ENCODE measurements at regions not wholly inside any gene's neighbourhood (a gene's known extent, or its start where the extent isn't known, plus 50 kb on each side); places are given as distances from the start of the nearest gene placed in this dataset.

DNA sequence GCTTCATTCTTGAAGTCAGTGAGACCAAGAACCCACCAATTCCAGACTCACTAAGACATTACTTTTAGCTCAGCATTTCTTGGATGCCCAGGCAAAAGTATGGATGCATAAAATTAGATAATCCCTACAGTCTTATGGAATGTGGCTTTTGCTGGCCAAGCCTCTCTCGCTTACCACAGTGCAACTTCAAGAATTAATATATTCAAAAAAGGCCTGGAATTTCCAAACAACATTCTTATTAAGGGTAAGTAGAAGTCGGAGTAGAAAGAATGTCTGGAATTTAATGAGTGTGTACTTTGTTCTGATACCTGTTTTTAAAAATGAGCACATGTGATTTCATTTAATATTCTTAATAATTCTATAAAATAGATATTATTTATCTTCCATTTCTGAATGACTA lies 302.4 kb upstream of the TMTC4 start:
- TF ChIP-seq, protein P1, sequence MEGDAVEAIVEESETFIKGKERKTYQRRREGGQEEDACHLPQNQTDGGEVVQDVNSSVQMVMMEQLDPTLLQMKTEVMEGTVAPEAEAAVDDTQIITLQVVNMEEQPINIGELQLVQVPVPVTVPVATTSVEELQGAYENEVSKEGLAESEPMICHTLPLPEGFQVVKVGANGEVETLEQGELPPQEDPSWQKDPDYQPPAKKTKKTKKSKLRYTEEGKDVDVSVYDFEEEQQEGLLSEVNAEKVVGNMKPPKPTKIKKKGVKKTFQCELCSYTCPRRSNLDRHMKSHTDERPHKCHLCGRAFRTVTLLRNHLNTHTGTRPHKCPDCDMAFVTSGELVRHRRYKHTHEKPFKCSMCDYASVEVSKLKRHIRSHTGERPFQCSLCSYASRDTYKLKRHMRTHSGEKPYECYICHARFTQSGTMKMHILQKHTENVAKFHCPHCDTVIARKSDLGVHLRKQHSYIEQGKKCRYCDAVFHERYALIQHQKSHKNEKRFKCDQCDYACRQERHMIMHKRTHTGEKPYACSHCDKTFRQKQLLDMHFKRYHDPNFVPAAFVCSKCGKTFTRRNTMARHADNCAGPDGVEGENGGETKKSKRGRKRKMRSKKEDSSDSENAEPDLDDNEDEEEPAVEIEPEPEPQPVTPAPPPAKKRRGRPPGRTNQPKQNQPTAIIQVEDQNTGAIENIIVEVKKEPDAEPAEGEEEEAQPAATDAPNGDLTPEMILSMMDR (IDR thresholded peaks at IDR 0.05; ENCODE audit: insufficient read depth, low read length) = no peak
- TF ChIP-seq REST (IDR thresholded peaks at IDR 0.05; ENCODE audit: insufficient replicate concordance, low read depth) = no peak
- no peak for TF ChIP-seq POLR2AphosphoS5 (IDR thresholded peaks at IDR 0.05; ENCODE audit: low read depth)
- TF ChIP-seq GABPA (IDR thresholded peaks at IDR 0.05; ENCODE audit: low read depth) = no peak
- no peak for TF ChIP-seq SPI1 (IDR thresholded peaks at IDR 0.05; ENCODE audit: borderline replicate concordance, low read depth)
